HG03432 (cell line): ENCODE measurements at regions not wholly inside any gene's neighbourhood (a gene's known extent, or its start where the extent isn't known, plus 50 kb on each side); places are given as distances from the start of the nearest gene placed in this dataset.

ENCODE experiments used
- ATAC-seq: cut with Tn5 transposase; IDR thresholded peaks from one replicate; pipeline ENCODE4 v1.9.1; 2021; ENCODE audit warnings: mild to moderate bottlenecking, moderate library complexity; ENCODE audit not compliant: unreplicated experiment

GRCh38 chr6:129967427-129967826, 51.0 kb upstream of the L3MBTL3 start:
- ATAC-seq = no peak

- no peak for ATAC-seq
Measured at GRCh38 chr6:129966125-129966524, 52.3 kb upstream of the L3MBTL3 start.

GRCh38 chr6:129965096-129965495, 53.3 kb upstream of the L3MBTL3 start:
- no peak for ATAC-seq

GRCh38 chr6:129959358-129959930, 58.9 kb upstream of the L3MBTL3 start:
- ATAC-seq = no peak

DNA sequence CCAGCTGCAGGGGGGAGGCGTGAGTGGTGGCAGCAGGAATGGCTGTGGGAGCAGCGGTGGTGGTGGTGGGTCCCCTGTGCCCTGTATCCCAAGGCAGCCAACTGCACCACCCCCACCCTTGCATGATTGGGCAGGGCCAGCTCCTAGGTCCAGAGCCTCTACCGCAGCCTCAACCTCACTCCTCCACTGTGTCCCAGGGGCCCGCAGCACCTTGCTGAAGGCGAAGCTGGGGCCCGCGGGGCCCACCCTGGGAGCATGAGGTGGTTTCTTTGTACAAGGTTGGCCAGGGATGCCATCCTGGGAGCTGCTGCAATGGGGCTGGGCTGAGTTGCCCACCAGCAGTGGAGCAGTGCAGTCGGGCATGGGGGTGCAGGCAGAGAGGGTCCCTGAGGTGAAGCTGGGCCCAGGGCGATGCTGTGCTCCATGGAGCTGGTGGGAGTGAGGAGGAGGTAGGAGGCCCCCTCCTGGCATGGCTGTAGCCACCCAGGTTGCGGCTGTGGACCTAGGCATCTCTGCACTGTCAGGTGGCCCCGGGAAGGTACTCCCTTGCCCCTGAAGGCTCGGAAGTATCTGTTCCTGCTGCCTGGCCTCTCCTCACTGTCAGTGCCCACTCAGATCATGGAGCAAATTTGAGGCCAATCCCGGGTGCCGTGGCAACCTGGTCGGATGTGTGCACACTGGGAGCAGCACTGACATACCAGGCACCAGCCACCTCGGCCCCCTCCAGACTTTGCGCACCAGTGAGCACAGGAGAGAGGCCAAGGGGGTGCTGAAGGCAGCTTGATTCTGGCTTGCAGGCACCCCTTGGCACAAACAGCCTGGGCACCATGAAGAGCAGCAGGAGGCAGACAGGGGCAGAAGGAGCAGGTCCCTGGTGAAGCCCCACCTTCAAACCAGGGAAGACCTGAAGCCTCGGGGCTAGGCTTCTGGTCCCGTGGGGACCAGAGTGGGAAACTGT, 60.2 kb upstream of the L3MBTL3 start:
- ATAC-seq = no peak

GRCh38 chr6:129955584-129955983, 62.8 kb upstream of the L3MBTL3 start:
- no peak for ATAC-seq

DNA sequence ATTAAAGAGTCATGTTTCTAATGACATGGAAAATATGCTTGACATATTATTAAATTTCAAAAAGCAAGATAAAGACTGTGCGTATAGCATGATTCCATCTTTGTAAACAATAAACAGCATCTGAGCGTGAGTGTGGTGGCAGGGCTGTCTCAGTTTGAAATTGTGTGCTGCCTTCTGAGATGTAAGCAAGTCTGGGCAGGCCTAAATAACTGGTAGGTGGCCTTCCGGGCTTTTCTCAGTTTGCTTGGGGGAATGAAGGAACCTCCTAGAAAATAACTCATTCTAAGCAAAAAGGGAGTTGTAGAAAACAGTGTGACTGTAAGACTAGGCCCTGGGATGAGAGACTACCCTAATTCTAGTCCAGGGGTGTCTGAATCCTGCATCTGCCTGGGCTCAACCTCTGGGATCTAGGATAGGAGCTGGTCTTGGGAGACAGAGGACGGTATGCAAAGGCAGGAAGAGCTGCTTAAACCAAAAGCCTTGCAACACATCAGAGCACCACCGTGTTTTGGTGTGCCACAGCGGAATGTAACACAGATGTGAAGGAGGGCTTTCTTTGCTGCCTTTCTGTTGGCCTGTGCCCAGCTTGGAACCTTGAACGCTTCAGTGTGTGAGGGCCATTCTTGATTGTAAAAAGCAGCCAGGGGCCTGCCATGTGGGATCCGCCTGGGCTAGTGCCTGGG, 63.5 kb upstream of the L3MBTL3 start:
- no peak for ATAC-seq

GRCh38 chr6:129947797-129948196, 70.6 kb upstream of the L3MBTL3 start:
- ATAC-seq = no peak

GRCh38 chr6:129946439-129947140, 71.8 kb upstream of the L3MBTL3 start:
- ATAC-seq = no peak

GRCh38 chr6:129943637-129944271, 74.6 kb upstream of the L3MBTL3 start:
- ATAC-seq = no peak

- no peak for ATAC-seq
Measured at GRCh38 chr6:129940454-129941195, 77.8 kb upstream of the L3MBTL3 start.

DNA sequence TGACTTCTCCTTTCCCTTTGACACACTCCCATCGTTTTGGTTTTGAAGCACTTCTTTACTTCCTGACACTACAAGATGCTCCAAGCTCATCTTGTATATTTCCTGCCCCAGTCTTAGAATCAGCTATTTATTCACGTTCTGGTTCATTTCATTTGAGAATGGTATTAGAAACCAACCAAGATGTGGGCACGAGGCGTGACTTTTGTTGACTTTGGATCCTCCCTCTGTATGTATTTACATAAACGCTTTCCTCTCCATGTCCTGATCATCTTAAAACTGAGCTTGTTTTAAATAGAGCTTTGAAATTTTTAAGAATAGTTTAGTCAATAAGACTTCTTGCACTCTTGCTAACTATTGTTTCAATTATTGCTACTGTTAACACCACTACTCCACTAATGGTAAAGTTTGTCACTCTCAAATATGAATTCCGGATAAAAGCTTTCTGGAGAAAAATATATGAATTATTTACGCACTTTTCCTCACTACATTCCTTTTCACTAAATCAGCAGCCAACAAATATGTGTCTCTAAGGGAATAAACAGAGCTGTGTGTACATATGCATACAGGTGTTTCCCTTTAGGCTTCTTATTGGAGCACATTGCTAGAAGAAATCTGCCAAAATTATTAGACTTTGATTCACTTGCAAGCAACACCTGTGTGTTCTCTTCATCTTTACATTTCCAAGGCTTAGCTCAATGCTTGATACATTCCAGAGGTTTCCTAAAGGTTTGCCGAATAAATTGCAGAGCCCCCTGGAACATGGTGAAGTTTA, 77.3 kb upstream of the TMEM244 start:
- ATAC-seq = no peak

DNA sequence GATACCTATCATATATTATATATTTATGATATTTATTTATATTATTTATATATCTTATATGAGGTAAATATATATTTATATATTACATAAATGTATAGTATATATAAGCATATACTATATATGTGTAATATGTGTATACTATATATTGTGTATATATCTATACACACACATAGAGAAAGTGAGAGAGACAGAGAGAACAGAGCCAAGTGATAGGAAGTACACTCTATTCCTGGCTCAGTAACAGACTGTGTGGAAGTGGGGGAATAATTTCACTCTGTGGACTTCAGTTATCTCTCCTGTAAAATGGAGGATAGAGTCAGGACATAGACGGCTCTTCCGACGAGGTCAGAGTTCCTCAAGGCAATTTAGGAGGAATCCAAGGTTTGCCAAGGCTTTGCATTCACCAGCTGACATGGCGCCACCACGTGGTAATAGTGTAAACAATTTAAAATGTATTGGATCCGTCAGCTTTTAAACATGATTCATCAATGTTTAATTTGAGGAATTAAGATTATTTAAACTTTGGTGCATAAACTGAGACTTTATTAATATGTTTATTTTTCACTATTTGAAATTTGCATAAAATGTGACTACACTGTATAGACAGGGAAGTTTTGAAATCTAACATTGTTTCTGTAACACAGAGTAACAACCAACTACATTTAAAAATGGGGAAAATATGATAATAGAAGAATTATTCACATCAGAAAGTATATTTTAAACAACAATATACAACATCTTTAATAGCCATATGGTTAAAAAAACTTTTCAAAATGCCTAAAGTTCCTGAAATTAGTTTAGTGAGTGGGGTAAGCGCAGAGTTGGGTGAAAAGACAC, 75.4 kb upstream of the TMEM244 start:
- ATAC-seq = peak; percentile 81

GRCh38 chr6:129932321-129932720, 71.2 kb upstream of the TMEM244 start:
- no peak for ATAC-seq

DNA sequence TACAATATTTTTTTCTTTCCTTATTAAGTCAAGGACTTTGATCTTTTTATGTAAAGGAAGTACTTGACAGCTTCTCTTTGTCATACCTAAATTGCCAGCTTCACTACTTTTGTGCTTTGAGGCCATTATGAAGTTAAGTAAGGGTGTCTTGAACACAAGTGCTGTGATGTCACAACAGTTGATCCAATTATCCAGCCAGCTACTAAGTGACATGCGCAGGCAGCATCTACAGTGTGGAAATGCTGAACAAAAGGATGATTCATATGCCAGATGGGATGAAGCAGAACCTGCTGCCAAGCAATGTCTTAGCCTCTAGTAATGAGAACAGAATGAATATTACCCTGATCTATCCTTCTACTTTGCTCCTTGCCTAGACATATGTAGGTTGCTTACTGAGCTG, 68.3 kb upstream of the TMEM244 start:
- ATAC-seq = no peak

GRCh38 chr6:129923530-129924250, 62.6 kb upstream of the TMEM244 start:
- ATAC-seq = no peak

DNA sequence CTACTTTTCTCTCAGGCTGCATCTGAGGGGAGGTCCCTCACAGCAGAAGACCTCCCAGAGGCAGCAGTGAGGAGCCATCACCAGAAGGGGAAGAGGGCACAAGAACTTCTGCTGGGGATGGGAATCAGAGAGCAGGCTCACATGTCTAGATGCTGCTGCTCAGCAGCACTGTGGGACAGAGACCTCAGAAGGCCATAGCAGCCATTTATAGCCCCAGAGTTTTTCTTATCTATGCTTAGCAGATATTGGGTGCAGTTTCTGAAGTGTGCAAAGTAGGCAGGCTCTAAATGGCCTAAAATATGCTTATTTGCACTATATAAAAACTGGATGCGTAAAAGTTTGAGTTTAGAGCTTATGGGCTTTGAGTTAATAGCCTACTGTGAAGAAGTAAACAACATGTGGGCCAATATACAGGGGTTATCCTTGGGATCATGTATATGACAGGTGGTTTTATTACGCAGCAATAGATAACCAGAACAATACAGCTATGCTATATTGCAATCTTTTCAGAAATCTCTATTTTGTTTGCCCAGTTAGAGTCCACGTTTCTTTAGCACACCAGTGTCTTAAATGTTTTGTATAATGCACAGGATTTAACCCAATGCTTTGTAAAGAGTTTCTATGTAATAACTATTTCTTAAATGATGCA, 60.2 kb upstream of the TMEM244 start:
- no peak for ATAC-seq
